ENCODE measurements at regions not wholly inside any gene's neighbourhood (a gene's known extent, or its start where the extent isn't known, plus 50 kb on each side); places are given as distances from the start of the nearest gene placed in this dataset.

GRCh38 chr6:113149511-113149910, 707.6 kb upstream of the MARCKS start:
- Histone ChIP-seq H3K36me3 (no peaks in the 10 kb centered on the region), H3K4me3 (ENCODE audit: low read depth, low read length) (no peak overlapping the region), H3K27me3 (ENCODE audit: insufficient read depth, low read depth, severe bottlenecking) (no peaks in the 10 kb centered on the region), H3K9me3 (ENCODE audit: severe bottlenecking) (no peaks in the 10 kb centered on the region), H3K27ac (no peak overlapping the region)
- no peak for TF ChIP-seq CTCF (IDR thresholded peaks at IDR 0.05; ENCODE audit: low read depth, low read length)
- DNase-seq, result no peak

DNA sequence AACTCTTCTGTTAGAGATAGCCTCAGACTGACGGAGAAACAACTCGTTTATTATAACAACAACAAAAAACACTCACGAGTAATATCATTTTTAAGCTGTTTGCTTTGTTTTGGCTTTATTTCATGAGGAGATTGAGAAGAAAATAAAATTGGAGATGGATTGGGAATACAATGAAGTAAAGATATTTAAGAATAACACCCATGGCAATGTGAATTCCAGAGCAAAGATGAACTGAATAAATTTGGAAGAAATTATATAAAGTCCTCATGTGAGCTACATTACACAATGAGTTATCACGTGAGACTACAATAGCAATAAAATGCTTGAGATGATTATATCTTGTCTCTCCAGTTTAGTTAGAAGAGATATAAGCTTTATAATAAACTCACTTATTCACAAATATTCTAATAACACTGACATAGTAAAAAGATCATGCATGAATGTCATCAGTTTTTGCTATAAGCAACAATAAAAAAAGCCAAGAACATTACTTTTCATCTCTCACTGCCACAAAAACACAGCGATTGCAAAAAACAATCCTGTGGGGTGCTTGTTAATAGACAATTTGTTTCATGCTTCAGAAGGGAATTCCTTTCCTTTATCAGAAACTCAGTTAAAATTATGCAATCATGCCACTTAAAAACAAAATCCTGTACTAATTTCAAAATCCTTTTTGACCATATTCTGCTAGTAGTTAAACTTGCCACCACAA, 696.7 kb upstream of the MARCKS start:
- no peak overlapping the region for H3K27ac ChIP-seq
- H3K4me3 ChIP-seq (ENCODE audit: low read depth, low read length), result no peak overlapping the region
- H3K36me3 ChIP-seq, result no peaks in the 10 kb centered on the region
- no peaks in the 10 kb centered on the region for H3K9me3 ChIP-seq (ENCODE audit: severe bottlenecking)
- no peak for DNase-seq
- no peaks in the 10 kb centered on the region for H3K27me3 ChIP-seq (ENCODE audit: insufficient read depth, low read depth, severe bottlenecking)
- no peak for TF ChIP-seq CTCF (IDR thresholded peaks at IDR 0.05; ENCODE audit: low read depth, low read length)

GRCh38 chr6:113161018-113161315, 696.2 kb upstream of the MARCKS start:
- H3K27me3 ChIP-seq (ENCODE audit: insufficient read depth, low read depth, severe bottlenecking), result no peaks in the 10 kb centered on the region
- no peak overlapping the region for H3K27ac ChIP-seq
- no peak overlapping the region for H3K4me3 ChIP-seq (ENCODE audit: low read depth, low read length)
- no peaks in the 10 kb centered on the region for H3K9me3 ChIP-seq (ENCODE audit: severe bottlenecking)
- no peak for DNase-seq
- TF ChIP-seq CTCF (IDR thresholded peaks at IDR 0.05; ENCODE audit: low read depth, low read length), result no peak
- no peaks in the 10 kb centered on the region for H3K36me3 ChIP-seq

GRCh38 chr6:113162739-113163138, 694.4 kb upstream of the MARCKS start:
- DNase-seq, result no peak
- no peak for TF ChIP-seq CTCF (IDR thresholded peaks at IDR 0.05; ENCODE audit: low read depth, low read length)
- H3K9me3 ChIP-seq (ENCODE audit: severe bottlenecking), result no peaks in the 10 kb centered on the region
- H3K27me3 ChIP-seq (ENCODE audit: insufficient read depth, low read depth, severe bottlenecking), result no peaks in the 10 kb centered on the region
- no peaks in the 10 kb centered on the region for H3K36me3 ChIP-seq
- H3K4me3 ChIP-seq (ENCODE audit: low read depth, low read length), result no peak overlapping the region
- H3K27ac ChIP-seq, result no peak overlapping the region

- H3K36me3 ChIP-seq, result no peaks in the 10 kb centered on the region
- no peaks in the 10 kb centered on the region for H3K9me3 ChIP-seq (ENCODE audit: severe bottlenecking)
- TF ChIP-seq CTCF (IDR thresholded peaks at IDR 0.05; ENCODE audit: low read depth, low read length), result no peak
- H3K4me3 ChIP-seq (ENCODE audit: low read depth, low read length), result no peak overlapping the region
- DNase-seq, result no peak
- H3K27ac ChIP-seq, result no peak overlapping the region
- H3K27me3 ChIP-seq (ENCODE audit: insufficient read depth, low read depth, severe bottlenecking), result no peaks in the 10 kb centered on the region
Observed at GRCh38 chr6:113168057-113168456, 689.1 kb upstream of the MARCKS start.

- DNase-seq, result no peak
- TF ChIP-seq CTCF (IDR thresholded peaks at IDR 0.05; ENCODE audit: low read depth, low read length), result no peak
- no peaks in the 10 kb centered on the region for H3K9me3 ChIP-seq (ENCODE audit: severe bottlenecking)
- no peaks in the 10 kb centered on the region for H3K27me3 ChIP-seq (ENCODE audit: insufficient read depth, low read depth, severe bottlenecking)
- no peaks in the 10 kb centered on the region for H3K36me3 ChIP-seq
- H3K27ac ChIP-seq, result no peak overlapping the region
- no peak overlapping the region for H3K4me3 ChIP-seq (ENCODE audit: low read depth, low read length)
Observed at GRCh38 chr6:113169484-113169883, 687.7 kb upstream of the MARCKS start.

All from WERI-Rb-1 (cell line).